ENCODE measurements at regions not wholly inside any gene's neighbourhood (a gene's known extent, or its start where the extent isn't known, plus 50 kb on each side); places are given as distances from the start of the nearest gene placed in this dataset.

- TF ChIP-seq CTCF (conservative IDR thresholded peaks at IDR 0.05; ENCODE audit: low read depth, low read length) (no peak), EZH2 (IDR thresholded peaks at IDR 0.05; ENCODE audit: borderline replicate concordance, low read depth, low read length, poor library complexity, severe bottlenecking) (no peak)
- Histone ChIP-seq H3K27ac (ENCODE audit: low read depth, low read length, poor library complexity, severe bottlenecking) (no peak overlapping the region), H3K4me1 (ENCODE audit: insufficient read depth, low read length, poor library complexity, severe bottlenecking) (no peaks in the 10 kb centered on the region), H3K27me3 (replicated peaks; ENCODE audit: insufficient read depth, low read depth, low read length, poor library complexity) (no peaks in the 10 kb centered on the region), H3K9me3 (ENCODE audit: low read depth, low read length, poor library complexity, severe bottlenecking) (no peaks in the 10 kb centered on the region), H3K36me3 (ENCODE audit: insufficient read depth, low read length, poor library complexity, severe bottlenecking) (no peaks in the 10 kb centered on the region), H3K4me3 (ENCODE audit: low read depth, low read length, poor library complexity, severe bottlenecking) (no peak overlapping the region)
- no peak for DNase-seq (ENCODE audit: low spot score)
- ChIA-PET CTCF (no interaction called here), POLR2A (ENCODE audit: low non-redundant PET) (no interaction called here)
- intact Hi-C loops (cut with micrococcal nuclease; ENCODE audit: unreplicated experiment), result no loop called here
- no TSS peak for BruUV-seq (replicated peaks)
These were observed 816.8 kb upstream of the FAT3 start for GRCh38 chr11:91407842-91408241.

GRCh38 chr11:91406009-91406408, 818.6 kb upstream of the FAT3 start:
- Histone ChIP-seq H3K27me3 (replicated peaks; ENCODE audit: insufficient read depth, low read depth, low read length, poor library complexity) (no peaks in the 10 kb centered on the region), H3K27ac (ENCODE audit: low read depth, low read length, poor library complexity, severe bottlenecking) (no peak overlapping the region), H3K4me1 (ENCODE audit: insufficient read depth, low read length, poor library complexity, severe bottlenecking) (no peaks in the 10 kb centered on the region), H3K4me3 (ENCODE audit: low read depth, low read length, poor library complexity, severe bottlenecking) (no peak overlapping the region), H3K36me3 (ENCODE audit: insufficient read depth, low read length, poor library complexity, severe bottlenecking) (no peaks in the 10 kb centered on the region), H3K9me3 (ENCODE audit: low read depth, low read length, poor library complexity, severe bottlenecking) (no peaks in the 10 kb centered on the region)
- intact Hi-C loops (cut with micrococcal nuclease; ENCODE audit: unreplicated experiment), result no loop called here
- POLR2A ChIA-PET (ENCODE audit: low non-redundant PET), result no interaction called here
- CTCF ChIA-PET, result no interaction called here
- DNase-seq (ENCODE audit: low spot score), result no peak
- no TSS peak for BruUV-seq (replicated peaks)
- TF ChIP-seq CTCF (conservative IDR thresholded peaks at IDR 0.05; ENCODE audit: low read depth, low read length) (no peak), EZH2 (IDR thresholded peaks at IDR 0.05; ENCODE audit: borderline replicate concordance, low read depth, low read length, poor library complexity, severe bottlenecking) (no peak)

- H3K27me3 ChIP-seq (replicated peaks; ENCODE audit: insufficient read depth, low read depth, low read length, poor library complexity), result no peaks in the 10 kb centered on the region
- POLR2A ChIA-PET (ENCODE audit: low non-redundant PET), result no interaction called here
- intact Hi-C loops (cut with micrococcal nuclease; ENCODE audit: unreplicated experiment), result no loop called here
- no peak for DNase-seq (ENCODE audit: low spot score)
- no peaks in the 10 kb centered on the region for H3K36me3 ChIP-seq (ENCODE audit: insufficient read depth, low read length, poor library complexity, severe bottlenecking)
- H3K9me3 ChIP-seq (ENCODE audit: low read depth, low read length, poor library complexity, severe bottlenecking), result no peaks in the 10 kb centered on the region
- no peak overlapping the region for H3K4me3 ChIP-seq (ENCODE audit: low read depth, low read length, poor library complexity, severe bottlenecking)
- TF ChIP-seq EZH2 (IDR thresholded peaks at IDR 0.05; ENCODE audit: borderline replicate concordance, low read depth, low read length, poor library complexity, severe bottlenecking) (no peak), CTCF (conservative IDR thresholded peaks at IDR 0.05; ENCODE audit: low read depth, low read length) (no peak)
- no peak overlapping the region for H3K27ac ChIP-seq (ENCODE audit: low read depth, low read length, poor library complexity, severe bottlenecking)
- no peaks in the 10 kb centered on the region for H3K4me1 ChIP-seq (ENCODE audit: insufficient read depth, low read length, poor library complexity, severe bottlenecking)
- no TSS peak for BruUV-seq (replicated peaks)
- CTCF ChIA-PET, result no interaction called here
These were observed 820.3 kb upstream of the FAT3 start for GRCh38 chr11:91404344-91404743.
